Activated naive CD4-positive, alpha-beta T cell treated with anti-CD3 and anti-CD28 coated beads, Interleukin-2, amount 50 U/mL, for 72 hours (primary cell): ENCODE measurements at regions not wholly inside any gene's neighbourhood (a gene's known extent, or its start where the extent isn't known, plus 50 kb on each side); places are given as distances from the start of the nearest gene placed in this dataset.

Experiments used
- ATAC-seq, 2 donors: fragments of 150-1000 bp; cut with Tn5 transposase; 2 replicates each; pipeline ENCODE4 v1.10.0; 2021; ENCODE audit warnings: mild to moderate bottlenecking in 2 of 2, moderate library complexity in 2 of 2
- DNase-seq, 2 donors: peaks; one replicate each; pipeline ENCODE4 v3.0.0; 2021 to 2022; ENCODE audit warnings: low spot score in 2 of 2
- H3K27ac Mint-ChIP-seq, 2 donors: one replicate each; pipeline ENCODE4 v1.8.0; 2022; ENCODE audit warnings: mild to moderate bottlenecking in 2 of 2, mixed read lengths in 2 of 2
- H3K36me3 Mint-ChIP-seq, 2 donors: one replicate each; pipeline ENCODE4 v1.8.0; 2022; ENCODE audit warnings: mixed read lengths in 2 of 2
- H3K9me3 Mint-ChIP-seq, 2 donors: one replicate each; pipeline ENCODE4 v1.8.0; 2022; ENCODE audit warnings: mixed read lengths in 2 of 2

GRCh38 chr20:63107449-63108200 lies 100.9 kb upstream of the BHLHE23 start:
- Mint-ChIP-seq H3K9me3 (peaks cover 4 to 16% of the 10 kb centered on the region in 2 donors), H3K27ac (no peak overlapping the region), H3K36me3 (peaks cover 0 to 5% of the 10 kb centered on the region in 2 donors)
- no peak for DNase-seq
- ATAC-seq = no peak

GRCh38 chr20:63106765-63107448 lies 100.1 kb upstream of the BHLHE23 start:
- H3K9me3 Mint-ChIP-seq = peaks cover 3 to 11% of the 10 kb centered on the region in 2 donors
- no peak overlapping the region for H3K27ac Mint-ChIP-seq
- H3K36me3 Mint-ChIP-seq = peaks cover 0 to 3% of the 10 kb centered on the region in 2 donors
- DNase-seq = no peak
- no peak for ATAC-seq

- no peak overlapping the region for H3K27ac Mint-ChIP-seq
- ATAC-seq (no peak), DNase-seq (no peak)
- H3K36me3 Mint-ChIP-seq = no peaks in the 10 kb centered on the region
- H3K9me3 Mint-ChIP-seq = peaks cover 0 to 5% of the 10 kb centered on the region in 2 donors
These were observed 99.5 kb upstream of the BHLHE23 start for GRCh38 chr20:63106108-63106764.

GRCh38 chr20:63105211-63106107 lies 98.7 kb upstream of the BHLHE23 start:
- peaks cover 0 to 5% of the 10 kb centered on the region in 2 donors for H3K9me3 Mint-ChIP-seq
- ATAC-seq (no peak), DNase-seq (no peak)
- H3K27ac Mint-ChIP-seq = no peak overlapping the region
- no peaks in the 10 kb centered on the region for H3K36me3 Mint-ChIP-seq

- ATAC-seq (no peak), DNase-seq (no peak)
- no peaks in the 10 kb centered on the region for H3K36me3 Mint-ChIP-seq
- H3K27ac Mint-ChIP-seq = no peak overlapping the region
- peaks cover 0 to 5% of the 10 kb centered on the region in 2 donors for H3K9me3 Mint-ChIP-seq
These were observed 97.8 kb upstream of the BHLHE23 start for GRCh38 chr20:63104312-63105181.

GRCh38 chr20:63103402-63104311 lies 96.9 kb upstream of the BHLHE23 start:
- Mint-ChIP-seq H3K36me3 (no peaks in the 10 kb centered on the region), H3K27ac (peak overlapping the region in 1 of 2 donors; percentile 95), H3K9me3 (peaks cover 0 to 5% of the 10 kb centered on the region in 2 donors)
- ATAC-seq (no peak), DNase-seq (no peak)

GRCh38 chr20:63102721-63103375 lies 96.1 kb upstream of the BHLHE23 start:
- Mint-ChIP-seq H3K9me3 (peaks cover 0 to 5% of the 10 kb centered on the region in 2 donors), H3K36me3 (no peaks in the 10 kb centered on the region), H3K27ac (peak overlapping the region; percentile 68 to 95)
- DNase-seq = peak; percentile 61 to 69
- peak; percentile 61 to 69 for ATAC-seq

GRCh38 chr20:63101781-63102720 lies 95.3 kb upstream of the BHLHE23 start:
- Mint-ChIP-seq H3K9me3 (peaks cover 0 to 3% of the 10 kb centered on the region in 2 donors), H3K27ac (peak overlapping the region; percentile 39 to 95), H3K36me3 (no peaks in the 10 kb centered on the region)
- DNase-seq = peak; percentile 66 to 67
- ATAC-seq = peak; percentile 75 to 78

GRCh38 chr20:63100926-63101699 lies 94.3 kb upstream of the BHLHE23 start:
- Mint-ChIP-seq H3K27ac (peak overlapping the region; percentile 39 to 95), H3K9me3 (no peaks in the 10 kb centered on the region), H3K36me3 (no peaks in the 10 kb centered on the region)
- ATAC-seq (no peak), DNase-seq (peak in 1 of 2 donors; percentile 54)

- DNase-seq (peak in 1 of 2 donors; percentile 34), ATAC-seq (no peak)
- H3K36me3 Mint-ChIP-seq = no peaks in the 10 kb centered on the region
- no peaks in the 10 kb centered on the region for H3K9me3 Mint-ChIP-seq
- H3K27ac Mint-ChIP-seq = no peak overlapping the region
These were observed 93.6 kb upstream of the BHLHE23 start for GRCh38 chr20:63100174-63100925.

GRCh38 chr20:63099456-63100173 lies 92.9 kb upstream of the BHLHE23 start:
- Mint-ChIP-seq H3K27ac (no peak overlapping the region), H3K36me3 (no peaks in the 10 kb centered on the region), H3K9me3 (no peaks in the 10 kb centered on the region)
- ATAC-seq (no peak), DNase-seq (peak in 1 of 2 donors; percentile 23)
